GM06990 (cell line): ENCODE measurements at regions not wholly inside any gene's neighbourhood (a gene's known extent, or its start where the extent isn't known, plus 50 kb on each side); places are given as distances from the start of the nearest gene placed in this dataset.

Experiments used
- DNase-seq: peaks from one replicate; pipeline ENCODE4 v3.0.0-alpha.2; 2011; ENCODE audit not compliant: insufficient read length; ENCODE audit errors: extremely low read depth
- H3K27me3 ChIP-seq: replicated peaks from 2 replicates; pipeline ENCODE4 v1.6.0; 2011; ENCODE audit warnings: low read length; ENCODE audit not compliant: control insufficient read depth, insufficient read depth
- H3K36me3 ChIP-seq: 2 replicates; pipeline ENCODE4 v1.5.1; 2011; ENCODE audit warnings: low read length; ENCODE audit not compliant: control insufficient read depth, insufficient read depth
- H3K4me3 ChIP-seq: replicated peaks from 2 replicates; pipeline ENCODE4 v1.5.1; 2011; ENCODE audit warnings: low read depth, mild to moderate bottlenecking, control low read depth, low read length
- TF ChIP-seq, protein P1 (sequence below): IDR thresholded peaks from 2 replicates; pipeline ENCODE4 v1.5.1; 2011; ENCODE audit warnings: low read length, control low read depth, mild to moderate bottlenecking, inconsistent platforms; ENCODE audit not compliant: insufficient read depth, poor library complexity, severe bottlenecking

GRCh38 chr10:78247821-78248220 lies 214.2 kb downstream of the RPS24 start:
- no peak for DNase-seq
- H3K4me3 ChIP-seq: no peak overlapping the region
- TF ChIP-seq, protein P1, sequence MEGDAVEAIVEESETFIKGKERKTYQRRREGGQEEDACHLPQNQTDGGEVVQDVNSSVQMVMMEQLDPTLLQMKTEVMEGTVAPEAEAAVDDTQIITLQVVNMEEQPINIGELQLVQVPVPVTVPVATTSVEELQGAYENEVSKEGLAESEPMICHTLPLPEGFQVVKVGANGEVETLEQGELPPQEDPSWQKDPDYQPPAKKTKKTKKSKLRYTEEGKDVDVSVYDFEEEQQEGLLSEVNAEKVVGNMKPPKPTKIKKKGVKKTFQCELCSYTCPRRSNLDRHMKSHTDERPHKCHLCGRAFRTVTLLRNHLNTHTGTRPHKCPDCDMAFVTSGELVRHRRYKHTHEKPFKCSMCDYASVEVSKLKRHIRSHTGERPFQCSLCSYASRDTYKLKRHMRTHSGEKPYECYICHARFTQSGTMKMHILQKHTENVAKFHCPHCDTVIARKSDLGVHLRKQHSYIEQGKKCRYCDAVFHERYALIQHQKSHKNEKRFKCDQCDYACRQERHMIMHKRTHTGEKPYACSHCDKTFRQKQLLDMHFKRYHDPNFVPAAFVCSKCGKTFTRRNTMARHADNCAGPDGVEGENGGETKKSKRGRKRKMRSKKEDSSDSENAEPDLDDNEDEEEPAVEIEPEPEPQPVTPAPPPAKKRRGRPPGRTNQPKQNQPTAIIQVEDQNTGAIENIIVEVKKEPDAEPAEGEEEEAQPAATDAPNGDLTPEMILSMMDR: no peak
- H3K27me3 ChIP-seq: no peaks in the 10 kb centered on the region; the same call in 1 of the 2 replicates
- H3K36me3 ChIP-seq: no peaks in the 10 kb centered on the region

GRCh38 chr10:78248651-78249464 lies 215.2 kb downstream of the RPS24 start:
- no peaks in the 10 kb centered on the region; the same call in 1 of the 2 replicates for H3K27me3 ChIP-seq
- no peak for DNase-seq
- H3K36me3 ChIP-seq: no peaks in the 10 kb centered on the region
- TF ChIP-seq, protein P1: no peak
- no peak overlapping the region for H3K4me3 ChIP-seq

DNA sequence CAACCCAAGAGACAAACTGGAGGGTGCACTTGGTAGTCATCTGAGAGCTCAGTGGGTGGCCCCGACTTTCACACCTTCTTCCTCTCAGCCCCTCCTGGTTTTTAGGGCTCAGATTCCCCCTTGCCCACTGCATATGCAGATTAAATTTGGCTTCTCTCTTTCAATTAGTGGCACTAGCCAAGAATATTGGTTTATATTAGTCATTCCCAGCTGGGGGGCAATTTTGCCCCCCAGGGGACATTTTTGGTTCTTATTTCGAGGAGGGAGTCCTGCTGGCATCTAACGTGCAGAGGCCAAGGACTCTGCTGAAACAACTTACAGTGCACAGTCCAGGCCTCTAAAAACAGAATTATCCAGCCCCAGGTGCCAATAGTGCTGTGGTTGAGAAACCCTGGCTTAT lies 216.0 kb downstream of the RPS24 start:
- Histone ChIP-seq H3K27me3 (no peaks in the 10 kb centered on the region; the same call in 1 of the 2 replicates), H3K4me3 (no peak overlapping the region), H3K36me3 (no peaks in the 10 kb centered on the region)
- DNase-seq: no peak
- TF ChIP-seq, protein P1: no peak

DNA sequence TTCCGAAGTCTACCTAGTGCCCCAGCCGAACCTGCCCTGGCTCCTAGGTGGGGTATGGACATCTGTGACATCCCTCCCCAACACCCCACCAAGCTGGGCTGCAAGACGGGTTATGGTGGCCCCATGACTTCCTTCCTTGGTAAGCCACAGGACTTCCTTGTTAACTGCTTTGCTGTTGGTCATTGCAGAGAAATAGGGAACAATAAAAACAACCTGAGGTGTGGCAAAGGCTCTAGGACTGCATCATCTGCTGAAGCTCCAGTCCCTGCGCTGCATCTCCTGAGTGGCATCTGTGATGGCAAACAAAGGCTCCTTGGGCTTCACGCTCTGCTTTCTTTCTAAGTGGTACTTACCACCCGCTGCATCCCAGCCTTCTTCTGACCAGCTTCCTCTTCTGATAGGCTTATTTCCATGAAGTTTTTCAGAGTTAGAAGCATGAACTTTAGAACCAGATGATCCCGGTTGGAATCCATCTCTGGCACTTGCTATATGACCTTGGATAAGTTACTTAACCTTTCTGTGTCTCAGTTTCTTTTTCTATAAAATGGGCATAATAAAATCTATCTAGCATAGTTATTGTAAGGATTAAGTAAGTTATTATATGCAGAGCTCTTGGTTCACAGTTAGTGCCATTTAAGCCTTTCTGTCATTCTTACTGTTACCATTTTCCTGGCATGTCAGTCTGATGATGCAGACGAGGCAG lies 216.8 kb downstream of the RPS24 start:
- Histone ChIP-seq H3K27me3 (no peaks in the 10 kb centered on the region; the same call in 1 of the 2 replicates), H3K4me3 (no peak overlapping the region), H3K36me3 (no peaks in the 10 kb centered on the region)
- no peak for DNase-seq
- TF ChIP-seq, protein P1: no peak

DNA sequence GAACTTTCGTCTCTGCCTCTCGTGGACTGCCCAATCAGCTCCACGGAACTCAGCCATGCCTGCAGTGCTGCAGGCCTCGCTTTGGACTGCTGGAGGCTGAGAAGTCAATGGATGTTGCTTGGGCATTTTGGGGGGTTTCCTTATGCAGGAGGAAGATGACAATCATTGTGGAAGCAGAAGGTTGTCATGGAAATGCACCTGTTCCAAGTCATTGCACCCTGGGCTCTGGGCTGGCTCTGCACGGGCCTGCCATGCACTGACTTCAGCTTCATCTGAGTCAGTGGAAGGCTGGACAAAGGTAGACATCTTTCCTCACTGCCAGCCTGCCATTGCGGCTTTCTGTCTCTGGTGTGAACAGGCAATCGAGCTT lies 217.3 kb downstream of the RPS24 start:
- DNase-seq: no peak
- Histone ChIP-seq H3K4me3 (no peak overlapping the region), H3K27me3 (no peaks in the 10 kb centered on the region; the same call in 1 of the 2 replicates), H3K36me3 (no peaks in the 10 kb centered on the region)
- TF ChIP-seq, protein P1: no peak
